ENCODE measurements at regions not wholly inside any gene's neighbourhood (a gene's known extent, or its start where the extent isn't known, plus 50 kb on each side); places are given as distances from the start of the nearest gene placed in this dataset.

DNA sequence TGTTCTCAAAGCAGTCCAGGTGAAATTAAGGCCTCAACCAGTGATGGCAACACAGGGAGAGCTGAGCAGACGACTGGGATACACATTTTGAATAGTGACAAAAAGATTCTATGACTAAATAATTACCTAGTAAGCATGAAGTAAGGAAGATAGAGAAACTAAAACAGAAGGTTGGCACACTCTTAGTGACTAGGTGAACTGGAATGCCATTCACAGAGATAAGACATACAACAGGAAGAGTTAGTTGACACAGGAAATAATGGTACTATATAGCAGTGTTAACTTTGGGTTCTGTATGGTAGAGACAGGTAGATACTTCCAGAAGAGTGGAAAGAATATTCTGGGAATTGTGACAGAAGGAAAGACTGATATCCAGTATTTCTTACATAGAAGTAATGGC lies 181.8 kb upstream of the NT5C1B start:
- TF ChIP-seq POLR2AphosphoS5 (IDR thresholded peaks at IDR 0.05) (no peak), POLR2A (IDR thresholded peaks at IDR 0.05) (no peak), EP300 (IDR thresholded peaks at IDR 0.05) (no peak), CTCF (IDR thresholded peaks at IDR 0.05) (no peak)

DNA sequence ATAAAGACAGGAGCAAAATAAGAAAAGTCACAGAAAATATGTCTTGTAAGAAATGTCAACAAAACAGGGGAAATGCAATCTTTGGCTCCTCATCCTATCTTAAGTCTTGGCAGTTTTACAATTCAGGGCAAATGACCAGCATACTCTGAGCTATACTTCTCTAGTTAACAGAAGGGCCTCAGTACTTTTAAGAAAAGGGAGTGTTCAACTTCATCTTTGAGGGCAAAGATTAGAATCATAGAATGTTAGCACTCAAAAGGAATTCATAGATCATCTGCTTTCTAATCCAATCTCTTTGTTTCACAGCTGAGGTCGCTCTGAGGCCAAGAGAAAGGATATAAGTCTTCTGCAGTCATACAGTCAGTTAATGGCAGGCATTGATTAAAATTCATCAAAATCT lies 174.0 kb upstream of the NT5C1B start:
- H3K36me3 ChIP-seq, result no peaks in the 10 kb centered on the region
- no peak for TF ChIP-seq POLR2AphosphoS5 (IDR thresholded peaks at IDR 0.05)
- no peak for TF ChIP-seq POLR2A (IDR thresholded peaks at IDR 0.05)
- no peak for TF ChIP-seq EP300 (IDR thresholded peaks at IDR 0.05)
- TF ChIP-seq CTCF (IDR thresholded peaks at IDR 0.05), result no peak
- no peak for DNase-seq
- no peaks in the 10 kb centered on the region for H3K27me3 ChIP-seq
- peaks cover 0 to 5% (median 2%) of the 10 kb centered on the region in 4 donors for H3K9me3 ChIP-seq
- ATAC-seq (ENCODE audit: low FRiP score in 2 of 2), result no peak
- no peak overlapping the region for H3K27ac ChIP-seq
- WGBS, 2 donors, result 56 to 76% methylated on average over 1 of the region's 1 CpG
- no peak overlapping the region for H3K4me3 ChIP-seq
- peaks cover 0 to 10% (median 2%) of the 10 kb centered on the region in 4 donors for H3K4me1 ChIP-seq

More for the DNA sequence above, 181.8 kb upstream of the NT5C1B start:
- no peaks in the 10 kb centered on the region for H3K27me3 ChIP-seq
- H3K4me3 ChIP-seq, result no peak overlapping the region
- no peak for ATAC-seq (ENCODE audit: low FRiP score in 2 of 2)
- no peak for DNase-seq
- WGBS, 2 donors, result 67 to 80% methylated on average over 1 of the region's 1 CpG
- H3K9me3 ChIP-seq, result peaks cover 0 to 11% (median 6%) of the 10 kb centered on the region in 4 donors
- no peak overlapping the region for H3K27ac ChIP-seq
- no peaks in the 10 kb centered on the region for H3K4me1 ChIP-seq
- H3K36me3 ChIP-seq, result no peaks in the 10 kb centered on the region

DNA sequence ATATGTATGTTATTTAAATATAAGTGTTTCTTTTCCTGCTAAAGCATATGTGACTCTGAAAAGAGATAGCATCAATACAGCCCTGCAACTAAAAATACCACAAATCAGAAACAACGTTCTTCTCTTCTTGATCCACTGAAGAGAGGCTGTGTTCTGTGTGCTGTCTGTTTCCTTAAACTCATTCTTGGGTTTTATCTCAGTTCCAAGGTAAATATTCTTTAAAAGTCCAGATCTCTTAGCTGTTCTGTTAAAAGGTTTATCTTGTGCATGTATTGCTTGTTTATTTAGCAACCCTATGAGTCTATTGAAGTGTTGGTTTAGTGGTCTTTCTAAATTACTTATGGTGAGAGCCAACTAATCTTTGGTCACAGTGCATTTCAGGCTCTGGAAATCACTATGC lies 173.3 kb upstream of the NT5C1B start:
- 16 to 29% methylated on average over 1 of the region's 1 CpG for whole genome bisulfite sequencing, 2 donors
- Histone ChIP-seq H3K4me1 (peaks cover 0 to 10% (median 2%) of the 10 kb centered on the region in 4 donors), H3K4me3 (no peak overlapping the region), H3K27ac (no peak overlapping the region), H3K36me3 (no peaks in the 10 kb centered on the region), H3K9me3 (peaks cover 0 to 5% (median 0%) of the 10 kb centered on the region in 4 donors), H3K27me3 (no peaks in the 10 kb centered on the region)
- DNase-seq (no peak), ATAC-seq (ENCODE audit: low FRiP score in 2 of 2) (no peak)
- no peak for TF ChIP-seq EP300 (IDR thresholded peaks at IDR 0.05)
- no peak for TF ChIP-seq CTCF (IDR thresholded peaks at IDR 0.05)
- no peak for TF ChIP-seq POLR2AphosphoS5 (IDR thresholded peaks at IDR 0.05)
- TF ChIP-seq POLR2A (IDR thresholded peaks at IDR 0.05), result no peak

GRCh38 chr2:18754286-18754685 lies 164.9 kb upstream of the NT5C1B start:
- H3K27ac ChIP-seq, result no peak overlapping the region
- H3K4me1 ChIP-seq, result no peaks in the 10 kb centered on the region
- no peak for DNase-seq
- ATAC-seq (ENCODE audit: low FRiP score in 2 of 2), result no peak
- no peak for TF ChIP-seq POLR2A (IDR thresholded peaks at IDR 0.05)
- no peak for TF ChIP-seq POLR2AphosphoS5 (IDR thresholded peaks at IDR 0.05)
- no peak for TF ChIP-seq EP300 (IDR thresholded peaks at IDR 0.05)
- no peak for TF ChIP-seq CTCF (IDR thresholded peaks at IDR 0.05)
- H3K27me3 ChIP-seq, result no peaks in the 10 kb centered on the region
- no peaks in the 10 kb centered on the region for H3K36me3 ChIP-seq
- WGBS, 2 donors, result 96 to 100% methylated on average over 1 of the region's 1 CpG
- no peaks in the 10 kb centered on the region for H3K9me3 ChIP-seq
- H3K4me3 ChIP-seq, result no peak overlapping the region

- Histone ChIP-seq H3K9me3 (no peaks in the 10 kb centered on the region), H3K27ac (no peak overlapping the region), H3K4me3 (no peak overlapping the region), H3K27me3 (no peaks in the 10 kb centered on the region), H3K36me3 (no peaks in the 10 kb centered on the region), H3K4me1 (no peaks in the 10 kb centered on the region)
- TF ChIP-seq POLR2AphosphoS5 (IDR thresholded peaks at IDR 0.05) (no peak), EP300 (IDR thresholded peaks at IDR 0.05) (no peak), POLR2A (IDR thresholded peaks at IDR 0.05) (no peak)
- WGBS, 2 donors, result 94 to 100% methylated on average over 4 of the region's 4 CpGs
- no peak for DNase-seq
- ATAC-seq (ENCODE audit: low FRiP score in 2 of 2), result no peak
Observed at GRCh38 chr2:18753722-18754121, 164.4 kb upstream of the NT5C1B start.

All from upper lobe of left lung (tissue), 6 donors.